WTC11 (cell line): ENCODE measurements at regions not wholly inside any gene's neighbourhood (a gene's known extent, or its start where the extent isn't known, plus 50 kb on each side); places are given as distances from the start of the nearest gene placed in this dataset.

Experiments used
- CREB1 ChIP-seq: sonication (generic); formaldehyde crosslinking; IDR thresholded peaks from 2 replicates; pipeline ENCODE4 v1.8.0; 2023; ENCODE audit warnings: mild to moderate bottlenecking, missing genetic modification reagents
- CTCF ChIP-seq: fragments of 200-600 bp; IDR thresholded peaks from 2 replicates; pipeline ENCODE4 v1.8.0; 2022; ENCODE audit warnings: antibody characterized with exemption

DNA sequence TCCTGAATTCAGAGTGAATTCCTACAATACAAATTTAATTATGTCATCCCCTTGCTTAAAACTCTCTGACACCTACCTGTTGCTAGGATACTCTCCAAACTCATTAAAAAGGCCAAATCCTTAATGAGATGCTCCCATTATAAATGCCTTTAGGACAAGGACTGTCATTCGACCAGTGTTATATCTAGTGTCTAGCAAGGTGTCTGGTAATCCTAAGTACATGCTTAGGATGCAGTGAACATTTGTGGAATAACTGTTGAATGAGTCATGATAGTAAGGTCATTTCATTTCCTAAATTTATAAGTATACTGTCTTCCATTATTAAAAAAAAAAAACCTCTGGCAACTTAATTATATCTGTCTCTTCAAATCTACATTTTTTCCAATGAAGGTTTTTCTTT lies 588.9 kb upstream of the NRXN1 start:
- TF ChIP-seq CTCF (no peak), CREB1 (CRISPR knock-in tag) (no peak)
